Coronary artery (tissue), 2 donors: ENCODE measurements at regions not wholly inside any gene's neighbourhood (a gene's known extent, or its start where the extent isn't known, plus 50 kb on each side); places are given as distances from the start of the nearest gene placed in this dataset.

ENCODE experiments used
- DNase-seq: peaks from one replicate; pipeline ENCODE4 v3.0.0-alpha.2; 2017; ENCODE audit warnings: low spot score
- H3K27ac ChIP-seq, 2 donors: fragments of 200-600 bp; sonication (generic); one replicate each; pipeline ENCODE4 v1.5.1; 2016 to 2019
- H3K4me3 ChIP-seq: fragments of 200-600 bp; sonication (generic); 2 replicates; pipeline ENCODE4 v1.5.1; 2016; ENCODE audit warnings: mild to moderate bottlenecking, moderate library complexity
- CTCF ChIP-seq: fragments of 200-600 bp; sonication (generic); IDR thresholded peaks from one replicate; pipeline ENCODE4 v1.5.1; 2019; ENCODE audit warnings: antibody characterized with exemption

GRCh38 chr13:88369866-88370265 is 698.7 kb downstream of the SLITRK5 start:
- TF ChIP-seq CTCF, result no peak
- Histone ChIP-seq H3K27ac (no peak overlapping the region), H3K4me3 (no peak overlapping the region)
- no peak for DNase-seq

- no peak for TF ChIP-seq CTCF
- H3K4me3 ChIP-seq, result no peak overlapping the region
- no peak for DNase-seq
- no peak overlapping the region for H3K27ac ChIP-seq
These were observed 705.7 kb downstream of the SLITRK5 start for GRCh38 chr13:88376760-88377388.

GRCh38 chr13:88377852-88378251 is 706.7 kb downstream of the SLITRK5 start:
- TF ChIP-seq CTCF, result no peak
- Histone ChIP-seq H3K4me3 (no peak overlapping the region), H3K27ac (no peak overlapping the region)
- no peak for DNase-seq

DNA sequence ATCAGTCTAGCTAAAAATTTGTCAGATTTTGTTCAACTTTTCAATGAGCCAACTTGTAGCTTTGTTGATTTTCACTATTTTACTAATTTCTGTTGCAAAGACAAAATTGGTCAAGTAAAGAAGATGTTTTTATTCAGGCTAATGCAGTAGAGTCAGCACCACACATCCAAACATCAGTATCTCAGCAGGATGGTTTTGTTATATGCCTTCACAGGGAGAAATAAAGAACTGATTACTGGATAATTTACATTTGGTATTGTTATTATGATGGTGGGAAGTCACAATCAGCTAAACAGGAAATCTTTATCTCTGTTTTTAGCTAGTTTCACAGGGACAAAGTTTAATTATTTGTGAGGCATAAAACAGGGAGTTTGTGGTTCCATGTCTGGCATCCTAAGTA is 713.4 kb downstream of the SLITRK5 start:
- no peak for DNase-seq
- Histone ChIP-seq H3K27ac (no peak overlapping the region), H3K4me3 (no peak overlapping the region)
- no peak for TF ChIP-seq CTCF

DNA sequence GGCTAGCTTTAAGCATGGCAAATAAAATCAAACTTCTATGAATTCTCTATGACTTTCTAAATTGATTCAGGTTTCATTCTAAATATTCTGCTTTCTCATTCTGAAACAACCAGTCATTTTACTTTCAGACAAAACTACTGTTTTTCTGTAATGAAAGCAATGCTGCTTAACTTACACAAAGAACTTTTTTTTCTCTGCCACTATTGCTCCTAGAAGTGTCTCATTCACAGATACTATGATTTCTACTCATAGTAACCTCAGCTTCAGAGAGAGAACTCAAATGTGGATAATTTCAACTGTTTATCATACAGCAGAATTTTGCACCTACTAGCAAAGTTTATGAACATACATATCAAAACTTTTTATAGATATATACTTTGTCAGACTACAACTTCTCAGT is 724.6 kb downstream of the SLITRK5 start:
- no peak for DNase-seq
- TF ChIP-seq CTCF, result no peak
- no peak overlapping the region for H3K27ac ChIP-seq
- H3K4me3 ChIP-seq, result no peak overlapping the region

DNA sequence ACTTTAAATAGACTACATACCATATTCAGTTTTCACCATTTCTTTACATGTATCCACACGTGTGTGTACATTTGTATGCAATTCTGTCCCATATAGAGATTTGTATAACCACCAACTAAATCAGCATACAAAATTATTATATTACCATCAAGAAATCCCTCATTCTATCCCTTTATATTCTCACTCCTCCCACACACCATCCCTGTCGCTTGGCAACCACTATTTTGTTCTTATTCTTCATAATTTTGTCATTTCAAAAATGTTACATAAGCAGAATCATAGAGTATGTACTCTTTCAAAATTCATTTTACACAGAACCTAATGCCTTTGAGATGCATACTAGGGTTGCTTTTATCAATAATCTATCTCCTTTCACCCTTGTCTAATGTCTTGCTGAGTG is 740.5 kb downstream of the SLITRK5 start:
- no peak for TF ChIP-seq CTCF
- DNase-seq, result no peak
- Histone ChIP-seq H3K4me3 (no peak overlapping the region), H3K27ac (no peak overlapping the region)

- no peak for DNase-seq
- H3K27ac ChIP-seq, result no peak overlapping the region
- TF ChIP-seq CTCF, result no peak
These were observed 746.6 kb downstream of the SLITRK5 start for GRCh38 chr13:88417801-88418200.

More at GRCh38 chr13:88417801-88418200, 746.6 kb downstream of the SLITRK5 start:
- no peak overlapping the region for H3K4me3 ChIP-seq
